Islet of Langerhans (tissue), 1 donor: ENCODE measurements at regions not wholly inside any gene's neighbourhood (a gene's known extent, or its start where the extent isn't known, plus 50 kb on each side); places are given as distances from the start of the nearest gene placed in this dataset.
A peak's percentile ranks its signal among the peaks of the same experiment; 100 is the strongest.

Source experiments
- FAIRE-seq: peaks from one replicate; lab custom pipeline; 2011; peaks lifted over from hg19 to GRCh38; lab: Jason Lieb, UNC

- no peak for FAIRE-seq
These were observed 166.1 kb downstream of the MARCHF11 start for GRCh38 chr5:16013334-16014065.

DNA sequence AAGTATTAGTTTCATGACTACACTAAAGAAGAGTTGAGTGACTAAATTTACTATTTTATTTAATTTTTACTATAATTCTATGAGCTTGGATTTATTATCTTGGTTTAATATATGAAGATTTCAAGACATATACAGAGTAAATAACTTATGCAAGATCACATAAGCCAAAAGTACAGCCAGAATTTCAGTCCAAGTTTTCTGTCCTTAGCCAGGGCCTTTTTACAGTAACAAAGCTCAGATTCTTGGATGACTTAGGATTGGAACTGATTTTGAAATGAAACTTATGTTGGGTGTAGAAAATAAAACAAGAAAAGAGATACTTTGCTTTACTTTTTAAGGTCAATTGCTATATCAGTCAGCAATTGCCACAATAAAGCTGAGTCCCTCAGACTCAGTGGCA is 170.3 kb downstream of the MARCHF11 start:
- peak; percentile 17 for FAIRE-seq

DNA sequence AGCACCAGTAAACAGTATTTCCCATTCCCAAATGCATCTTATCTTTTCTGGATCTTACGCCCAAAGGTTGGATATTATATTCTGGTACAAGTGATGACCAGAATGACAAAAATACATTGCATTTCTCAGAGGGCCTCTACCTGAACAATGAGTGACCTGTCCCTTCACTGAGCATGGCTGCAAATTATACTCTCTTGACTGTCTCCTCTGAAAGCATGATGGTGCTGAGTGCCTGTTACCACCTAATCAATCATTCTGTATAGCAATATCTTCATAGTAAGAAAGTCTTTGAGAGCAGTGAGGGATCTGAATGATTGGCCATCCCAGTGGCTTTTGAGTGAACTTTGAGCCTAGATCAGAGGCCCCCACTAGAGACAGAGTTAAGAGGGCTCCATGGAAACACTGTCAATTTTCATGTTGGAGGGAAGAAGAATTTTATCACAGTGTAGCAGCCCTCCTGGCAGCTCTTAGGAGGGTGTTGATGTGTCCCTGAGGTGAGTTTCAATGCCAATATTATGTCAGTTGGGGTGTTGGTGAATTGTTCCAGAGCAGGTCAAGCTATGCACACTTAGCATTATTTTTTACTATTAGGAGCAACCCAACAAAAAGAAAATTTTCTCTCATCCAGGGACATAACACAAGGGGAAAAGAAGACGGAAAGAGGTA is 171.7 kb downstream of the MARCHF11 start:
- no peak for FAIRE-seq

- FAIRE-seq = no peak
These were observed 174.4 kb downstream of the MARCHF11 start for GRCh38 chr5:16005225-16005624.

DNA sequence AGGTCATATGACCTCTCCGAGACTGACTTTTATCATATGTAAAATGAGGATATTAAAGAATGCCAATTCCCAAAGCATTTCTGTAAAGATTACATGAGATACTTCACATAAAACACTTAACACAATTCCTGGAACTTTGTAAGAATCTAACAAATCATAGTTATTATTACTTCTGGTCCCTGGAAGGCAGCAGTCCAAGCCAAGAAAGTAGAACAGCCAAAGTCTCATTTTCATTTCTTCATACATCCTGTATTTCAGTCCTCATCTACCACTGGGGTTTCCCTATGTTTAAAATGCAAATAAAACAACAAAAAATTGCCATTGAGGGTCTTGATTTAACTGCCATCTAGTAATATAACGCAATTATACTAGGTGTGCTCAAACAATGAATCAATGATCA is 179.5 kb downstream of the MARCHF11 start:
- FAIRE-seq = no peak

DNA sequence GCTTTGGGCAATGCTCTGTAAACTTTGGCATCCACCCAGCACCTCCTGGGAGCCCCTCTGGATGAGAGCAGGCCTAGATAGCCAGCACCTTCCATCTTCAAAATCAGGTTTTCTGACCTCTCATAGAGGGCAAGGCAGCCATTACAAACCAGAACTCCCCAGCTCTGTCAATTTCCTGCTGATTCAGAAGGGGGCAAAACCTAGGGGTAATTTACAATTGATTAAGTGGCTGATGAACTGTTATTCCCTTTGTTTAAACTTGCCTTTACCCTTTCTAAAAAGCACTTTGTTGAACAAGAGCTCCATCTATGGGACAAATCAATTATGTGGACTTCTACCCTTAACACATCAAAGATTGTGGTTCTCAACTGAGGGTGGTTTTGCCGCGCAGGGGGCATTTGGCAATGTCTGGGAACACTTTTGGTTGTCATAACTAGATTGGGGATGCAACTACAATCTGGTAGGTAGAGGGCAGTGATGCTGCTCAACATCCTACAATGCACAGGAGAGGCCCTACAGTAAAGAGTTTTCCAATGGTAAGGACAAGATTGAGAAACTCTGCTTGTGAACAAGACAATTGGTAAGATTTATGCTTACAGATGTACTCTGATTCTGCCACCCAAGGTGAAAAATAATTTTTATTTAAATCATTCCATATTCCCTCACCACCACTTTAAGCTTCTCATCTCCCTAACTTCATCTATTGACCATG is 184.1 kb downstream of the MARCHF11 start:
- no peak for FAIRE-seq

GRCh38 chr5:15993919-15994318 is 185.7 kb downstream of the MARCHF11 start:
- no peak for FAIRE-seq

DNA sequence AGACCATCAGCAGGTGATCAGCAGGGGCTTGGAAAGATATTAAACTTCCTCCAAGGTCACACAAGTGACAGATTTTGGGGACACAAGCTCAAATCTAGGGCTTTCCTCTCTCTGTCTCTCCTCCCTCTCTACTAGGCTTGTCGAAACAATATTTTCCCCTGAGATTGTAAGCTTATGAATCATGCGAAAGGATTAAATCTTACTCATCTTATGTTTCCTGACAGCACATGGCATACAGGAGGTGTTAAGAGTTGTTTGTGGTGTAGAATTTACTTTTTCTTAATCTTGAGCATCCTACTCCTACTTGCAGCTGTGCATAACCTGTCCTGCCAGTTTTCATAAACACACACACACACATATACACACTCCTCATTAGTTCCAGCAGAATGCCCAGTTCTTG is 186.3 kb downstream of the MARCHF11 start:
- no peak for FAIRE-seq

DNA sequence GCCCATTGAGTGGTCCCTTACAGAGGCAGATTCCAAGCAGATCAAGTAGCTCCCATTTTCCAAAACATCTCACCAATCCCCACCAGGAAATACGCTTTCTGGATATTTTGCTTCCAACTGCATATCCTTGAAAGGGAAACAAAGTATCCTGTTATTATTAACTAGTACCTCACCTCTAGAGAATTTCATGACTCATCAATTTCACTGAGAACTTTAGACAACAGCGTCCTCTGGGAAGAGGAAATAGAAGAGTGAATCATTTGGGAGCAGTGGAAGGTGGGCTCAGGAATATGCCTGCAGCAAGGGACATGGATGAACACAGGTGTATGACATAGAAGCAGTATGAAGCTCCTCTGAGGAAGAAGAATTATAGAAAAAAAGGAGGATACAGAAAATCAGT is 186.7 kb downstream of the MARCHF11 start:
- FAIRE-seq = no peak

DNA sequence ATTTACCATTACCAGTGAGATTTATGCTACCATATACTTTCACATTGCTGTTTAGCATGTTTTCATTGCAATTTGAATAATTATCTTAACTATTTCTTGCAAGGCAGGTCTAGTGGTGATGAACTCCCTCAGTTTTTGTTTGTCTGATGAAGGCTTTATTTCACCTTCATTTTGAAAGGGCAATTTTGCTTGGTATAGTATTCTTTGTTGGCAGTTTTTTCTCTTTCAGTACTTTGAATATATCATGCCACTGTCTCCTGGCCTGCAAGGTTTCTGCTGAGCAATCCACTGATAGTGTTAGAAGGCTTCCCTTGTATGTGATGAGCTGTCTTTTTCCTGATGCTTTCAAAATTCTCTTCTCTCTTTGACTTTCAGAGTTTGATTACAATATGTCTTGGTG is 188.0 kb downstream of the MARCHF11 start:
- no peak for FAIRE-seq
